GM21786 (cell line): ENCODE measurements at regions not wholly inside any gene's neighbourhood (a gene's known extent, or its start where the extent isn't known, plus 50 kb on each side); places are given as distances from the start of the nearest gene placed in this dataset.

Experiments used
- ATAC-seq: cut with Tn5 transposase; IDR thresholded peaks from one replicate; pipeline ENCODE4 v1.9.1; 2021; ENCODE audit not compliant: unreplicated experiment

GRCh38 chr7:37796138-37796775 is 52.1 kb upstream of the NME8 start:
- peak; percentile 83 for ATAC-seq
